Stimulated activated CD4-positive, alpha-beta T cell treated with anti-CD3 and anti-CD28 coated beads, Interleukin-4, amount 100 ng/mL, for 1 hour (primary cell): ENCODE measurements at regions not wholly inside any gene's neighbourhood (a gene's known extent, or its start where the extent isn't known, plus 50 kb on each side); places are given as distances from the start of the nearest gene placed in this dataset.
"Not testable (repeated sequence)": the region's sequence is repeated elsewhere in the genome, so short reads cannot be mapped to it uniquely, and the experiment has no call there.

Experiments
- DNase-seq: peaks from one replicate; pipeline ENCODE4 v3.0.0-alpha.2; 2020

DNA sequence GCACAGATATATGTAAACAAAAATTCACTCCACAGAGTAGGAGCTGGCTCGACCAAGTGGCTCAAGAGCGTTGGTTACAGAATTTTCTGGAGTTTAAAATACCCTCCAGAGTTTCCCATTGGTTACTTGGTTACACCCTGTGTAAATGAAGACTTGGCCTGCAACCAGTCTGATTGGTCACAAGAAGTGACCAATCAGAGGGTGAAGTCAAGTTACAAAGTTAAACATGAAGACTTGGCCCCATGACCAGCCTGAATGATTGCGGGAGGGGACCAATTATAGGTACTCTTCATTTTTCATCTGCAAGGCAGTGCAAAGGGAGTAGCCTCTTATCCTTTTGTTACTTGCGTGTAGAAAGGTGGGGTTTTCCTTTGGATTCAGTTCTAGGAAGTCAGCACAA, 121.3 kb upstream of the SALL1 start:
- no peak for DNase-seq

- no peak for DNase-seq
Measured at GRCh38 chr16:51271156-51271701, 120.2 kb upstream of the SALL1 start.

- no peak for DNase-seq
Measured at GRCh38 chr16:51268237-51268636, 117.2 kb upstream of the SALL1 start.

GRCh38 chr16:51267681-51268080, 116.6 kb upstream of the SALL1 start:
- no peak for DNase-seq

DNA sequence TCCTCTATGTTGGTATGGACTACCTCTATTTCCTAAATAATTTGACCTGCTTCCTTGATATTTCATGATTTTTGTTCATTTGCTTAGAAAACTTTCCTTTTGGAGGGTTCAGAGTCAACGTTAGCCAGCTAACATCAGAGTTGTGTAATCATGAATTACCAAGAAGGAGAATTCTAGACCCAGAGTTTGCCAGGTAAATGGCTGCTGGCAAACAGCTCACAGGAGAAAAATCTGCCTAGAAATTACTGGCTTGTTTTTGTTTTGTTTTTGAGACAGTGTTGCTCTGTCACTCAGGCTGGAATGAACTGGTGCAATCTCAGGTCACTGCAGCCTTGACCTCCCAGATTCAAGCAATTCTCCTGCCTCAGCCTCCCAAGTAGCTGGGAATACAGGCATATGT, 111.4 kb upstream of the SALL1 start:
- no peak for DNase-seq

GRCh38 chr16:51261919-51262318, 110.8 kb upstream of the SALL1 start:
- DNase-seq = no peak

GRCh38 chr16:51255349-51255972, 104.4 kb upstream of the SALL1 start:
- DNase-seq = no peak

GRCh38 chr16:51254390-51254789, 103.3 kb upstream of the SALL1 start:
- DNase-seq = not testable (repeated sequence)

DNA sequence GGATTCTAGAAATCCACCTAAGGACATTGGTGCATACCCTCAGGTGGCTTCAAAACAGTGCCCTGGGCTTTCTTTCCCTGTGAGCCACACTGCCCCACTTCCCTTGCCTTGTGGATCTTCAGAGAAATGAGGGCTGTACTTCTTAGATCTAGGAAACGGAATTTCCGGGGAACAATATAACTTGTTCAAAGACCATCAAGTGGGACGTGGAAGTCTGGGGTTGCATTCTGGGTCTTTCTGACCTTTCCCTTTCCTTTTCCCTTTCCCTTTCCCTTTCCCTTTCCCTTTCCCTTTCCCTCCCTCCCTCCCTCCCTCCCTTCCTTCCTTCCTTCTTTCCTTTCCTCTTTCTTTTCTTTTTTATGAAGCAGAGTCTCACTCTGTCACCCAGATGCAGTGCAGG, 97.1 kb upstream of the SALL1 start:
- DNase-seq = no peak

GRCh38 chr16:51245658-51245995, 94.6 kb upstream of the SALL1 start:
- DNase-seq = no peak

DNA sequence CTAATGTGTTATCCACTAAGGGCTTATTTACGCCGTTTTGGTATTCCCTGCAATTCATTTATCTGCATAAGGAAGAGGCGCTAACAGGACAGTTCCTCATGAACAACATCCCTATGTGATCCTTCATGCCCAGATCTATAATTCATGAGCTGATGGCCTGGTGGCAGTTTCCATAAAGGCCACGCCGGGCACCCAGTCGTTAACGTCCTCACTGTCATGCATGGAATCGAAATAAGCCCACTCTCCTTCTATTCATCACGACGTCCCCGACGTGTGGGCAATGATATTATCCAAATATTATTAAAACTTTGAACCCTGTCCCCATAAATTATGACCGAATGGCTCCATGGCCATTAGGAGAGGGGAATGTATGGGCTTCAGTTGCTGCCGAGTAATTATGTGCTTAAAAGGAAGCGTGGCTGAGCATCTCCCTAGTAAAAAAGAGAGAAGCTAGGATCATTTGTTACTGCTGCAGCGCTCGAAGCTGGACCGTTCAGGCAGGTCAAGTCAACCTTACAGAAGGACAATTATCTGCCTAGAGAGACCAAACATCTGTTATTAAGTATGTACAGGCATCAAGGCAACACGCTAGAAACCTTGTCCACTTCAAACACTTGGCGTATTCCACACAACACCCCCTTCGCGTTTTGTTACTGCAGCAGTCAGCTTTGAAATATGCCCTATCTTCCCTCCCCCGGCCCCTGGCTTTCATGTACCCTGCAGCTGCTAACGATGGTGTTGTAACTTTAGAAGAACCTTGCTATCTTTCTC, 94.0 kb upstream of the SALL1 start:
- no peak for DNase-seq

GRCh38 chr16:51243936-51244436, 92.9 kb upstream of the SALL1 start:
- DNase-seq = no peak

GRCh38 chr16:51242296-51242994, 91.4 kb upstream of the SALL1 start:
- DNase-seq = no peak

DNA sequence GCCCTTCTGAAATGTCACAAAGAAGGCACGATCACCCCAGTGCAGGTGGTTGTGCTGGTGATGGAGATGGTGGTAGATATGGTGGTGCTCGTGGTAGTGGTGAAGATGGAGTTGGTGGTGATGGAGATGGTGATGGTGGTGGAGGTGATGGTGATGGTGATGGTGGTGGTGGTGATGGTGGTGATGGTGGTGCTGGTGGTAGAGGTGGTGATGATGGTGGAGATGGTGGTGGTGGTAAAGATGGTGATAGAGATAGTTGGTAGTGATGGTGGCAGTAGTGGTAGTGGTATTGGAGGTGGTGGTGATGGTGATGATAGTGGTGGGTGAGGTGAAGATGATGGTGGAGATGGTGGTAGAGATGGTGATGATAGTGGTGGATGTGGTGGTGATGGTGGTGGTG, 88.1 kb upstream of the SALL1 start:
- no peak for DNase-seq

DNA sequence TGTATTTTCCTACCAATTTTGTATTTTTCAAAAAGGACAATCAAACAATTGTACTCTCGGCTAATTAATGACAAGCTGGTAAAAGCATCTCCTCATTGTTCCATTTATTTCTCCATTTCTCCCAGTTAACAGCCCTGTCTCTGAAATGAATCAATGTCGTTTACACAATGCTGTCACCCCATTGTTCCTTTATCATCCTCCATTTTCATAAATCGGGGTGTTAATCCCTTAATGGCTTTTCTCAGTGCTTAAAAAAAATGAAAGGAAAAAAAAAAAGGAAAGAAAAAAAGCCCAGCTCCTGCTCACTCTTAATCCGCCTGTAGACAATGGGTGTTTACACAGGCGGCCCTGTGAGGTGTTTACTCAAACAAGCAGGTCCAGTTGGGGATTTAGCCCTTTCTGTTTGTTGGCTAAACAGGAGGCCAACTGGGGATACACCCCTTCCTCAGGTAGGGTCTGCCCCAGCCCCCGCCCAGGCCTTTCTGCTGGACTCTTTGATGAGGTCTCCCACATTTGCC, 86.8 kb upstream of the SALL1 start:
- DNase-seq = no peak

GRCh38 chr16:51237207-51237606, 86.1 kb upstream of the SALL1 start:
- DNase-seq = no peak

DNA sequence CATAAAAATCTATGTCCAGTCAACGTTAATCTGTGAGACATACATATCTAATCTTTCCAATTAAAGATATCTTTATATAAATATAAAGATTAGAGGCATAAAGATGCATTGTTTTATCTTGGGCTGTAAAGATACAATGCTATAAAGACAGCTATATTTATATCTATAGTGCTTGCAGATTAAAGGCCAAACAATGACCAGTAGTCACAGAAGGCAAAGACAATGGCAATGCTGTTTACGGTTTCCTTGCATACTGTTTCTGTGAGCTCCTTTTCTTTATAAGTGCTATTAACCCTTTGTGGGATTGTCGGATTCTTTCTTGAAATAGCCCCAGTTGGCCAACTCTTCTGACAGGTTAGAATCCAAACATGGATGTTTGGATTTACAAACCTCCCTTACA, 85.5 kb upstream of the SALL1 start:
- no peak for DNase-seq

- no peak for DNase-seq
Measured at GRCh38 chr16:51231702-51232101, 80.6 kb upstream of the SALL1 start.

GRCh38 chr16:51230035-51230434, 79.0 kb upstream of the SALL1 start:
- DNase-seq = not testable (repeated sequence)

DNA sequence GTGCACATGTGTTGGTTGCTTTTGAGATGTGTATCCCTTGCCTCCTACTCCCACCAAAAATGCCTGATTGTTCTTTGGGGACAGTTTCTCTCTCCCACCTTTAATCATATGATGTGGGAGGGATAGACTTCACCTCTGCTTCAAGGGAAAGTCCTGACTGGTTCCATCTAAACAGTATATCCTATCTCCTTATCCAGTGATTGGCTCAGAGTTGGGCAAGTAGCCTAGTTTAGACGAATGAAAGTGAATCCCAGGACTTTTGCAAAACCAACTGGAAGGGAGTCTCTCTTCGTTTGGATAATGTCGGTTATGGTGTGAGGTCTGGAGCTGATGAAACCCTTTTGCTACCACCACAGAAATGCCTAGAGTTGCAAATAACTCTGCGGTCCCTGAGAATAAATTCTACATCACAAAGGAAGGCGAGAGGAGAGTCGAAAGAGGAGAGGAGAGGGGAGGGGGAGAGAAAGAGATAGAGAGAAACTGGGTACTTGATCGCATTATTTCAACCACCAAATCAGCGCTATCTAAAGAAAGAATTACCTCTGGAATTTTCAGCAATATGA, 77.1 kb upstream of the SALL1 start:
- DNase-seq = no peak

GRCh38 chr16:51225878-51226277, 74.8 kb upstream of the SALL1 start:
- DNase-seq = no peak

DNA sequence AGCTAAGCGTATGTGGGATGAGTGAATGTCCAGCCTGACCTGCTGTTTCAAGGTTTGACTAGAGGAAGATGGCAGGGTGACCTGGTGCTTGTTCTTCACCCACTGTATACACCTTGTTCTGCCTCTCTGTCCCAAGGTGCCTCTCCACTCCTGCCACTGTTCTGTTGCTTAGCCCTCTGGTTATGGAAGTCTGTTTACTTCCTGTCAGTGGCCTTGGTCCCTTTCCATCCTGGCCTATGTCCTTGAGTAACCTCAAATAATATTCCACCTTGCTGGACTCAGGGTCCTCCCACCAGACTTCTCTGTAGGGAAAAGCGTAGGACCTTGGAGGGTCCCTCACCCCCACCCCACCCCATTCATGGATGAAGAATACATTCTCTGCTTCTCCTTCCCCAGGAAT, 73.2 kb upstream of the SALL1 start:
- no peak for DNase-seq

DNA sequence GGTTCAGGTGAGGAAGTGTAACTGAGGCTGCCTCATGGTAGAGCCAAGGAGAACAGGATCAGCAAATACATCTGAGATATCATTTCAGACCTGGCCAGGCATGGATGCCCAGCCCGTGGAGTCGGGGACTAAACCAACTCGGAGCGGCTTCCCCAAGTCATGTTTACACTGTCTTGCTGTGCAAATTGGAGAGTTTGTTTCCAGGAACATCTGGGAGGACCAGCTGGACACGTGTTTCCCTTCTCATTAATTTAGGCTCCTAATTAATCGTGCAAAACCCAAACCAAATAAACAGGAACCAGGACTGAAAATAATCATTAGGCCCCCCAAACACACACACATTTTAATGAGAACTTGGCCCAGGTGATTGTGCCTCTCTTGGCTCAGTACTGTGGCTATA, 70.9 kb upstream of the SALL1 start:
- no peak for DNase-seq
